ENCODE measurements at regions not wholly inside any gene's neighbourhood (a gene's known extent, or its start where the extent isn't known, plus 50 kb on each side); places are given as distances from the start of the nearest gene placed in this dataset.

DNA sequence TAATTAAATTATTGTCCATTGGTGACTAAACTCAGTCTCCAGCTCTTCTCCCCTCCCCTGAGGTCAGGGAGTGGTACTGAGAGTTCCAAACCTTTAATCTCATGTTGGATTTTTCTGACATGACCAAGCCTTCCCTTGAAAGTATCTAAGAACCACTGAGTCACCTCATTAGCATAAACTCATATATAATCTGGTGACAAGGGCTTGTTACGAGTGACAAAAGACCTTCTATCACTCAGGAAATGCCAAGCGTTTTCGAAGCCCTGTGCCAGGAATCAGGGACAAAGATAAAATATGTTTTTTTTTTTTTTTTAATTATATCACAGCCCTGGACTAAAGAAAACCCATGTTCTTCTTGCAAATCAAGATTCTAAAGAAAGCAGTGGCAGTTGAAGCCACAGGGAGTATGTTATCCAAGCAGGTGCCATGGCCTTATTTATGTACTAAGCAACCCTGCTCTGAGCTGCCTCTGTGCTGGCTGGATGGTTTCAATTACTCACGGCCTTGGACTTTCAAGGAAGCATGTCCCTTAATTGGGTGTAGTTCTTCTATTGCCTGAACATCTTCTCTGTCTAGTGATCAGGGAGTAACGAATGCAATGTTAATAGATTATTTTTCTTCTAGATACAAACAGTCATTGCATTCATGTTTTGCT is 169.0 kb upstream of the PRKCQ start:
- no peak for TF ChIP-seq CTCF (IDR thresholded peaks at IDR 0.05; ENCODE audit: poor library complexity)
- TF ChIP-seq EZH2phosphoT487 (IDR thresholded peaks at IDR 0.05; ENCODE audit: low read depth, severe bottlenecking, unreplicated experiment), result no peak
